Fibroblast of lung (primary cell): ENCODE measurements at regions not wholly inside any gene's neighbourhood (a gene's known extent, or its start where the extent isn't known, plus 50 kb on each side); places are given as distances from the start of the nearest gene placed in this dataset.

Source experiments
- DNase-seq, 2 donors: peaks; one replicate each; pipeline versions ENCODE4 v3.0.0 to v3.0.0-alpha.2; 2010; ENCODE audit warnings: low read depth in 2 of 2
- H2AFZ ChIP-seq: 2 replicates; pipeline ENCODE4 v1.5.1; 2012; ENCODE audit warnings: low read length, control low read depth, inconsistent platforms
- H3K27ac ChIP-seq: 2 replicates; pipeline ENCODE4 v1.5.1; 2011; ENCODE audit warnings: low read length, control low read depth; ENCODE audit not compliant: insufficient read depth
- H3K27me3 ChIP-seq: 2 replicates; pipeline ENCODE4 v1.5.1; 2011; ENCODE audit warnings: mild to moderate bottlenecking, low read length; ENCODE audit not compliant: control insufficient read depth, insufficient read depth
- H3K36me3 ChIP-seq: 2 replicates; pipeline ENCODE4 v1.5.1; 2011; ENCODE audit warnings: low read length; ENCODE audit not compliant: control insufficient read depth, insufficient read depth
- H3K4me1 ChIP-seq: 2 replicates; pipeline ENCODE4 v1.5.1; 2011; ENCODE audit warnings: low read length; ENCODE audit not compliant: control insufficient read depth, insufficient read depth; ENCODE audit errors: extremely low read depth
- H3K4me2 ChIP-seq: 2 replicates; pipeline ENCODE4 v1.5.1; 2011; ENCODE audit warnings: low read length, control low read depth; ENCODE audit not compliant: insufficient read depth; ENCODE audit errors: extremely low read depth
- H3K4me3 ChIP-seq, 4 experiments: fragments of 200-600 bp in 1 of 4; sonication (generic) in 1 of 4; replicated peaks in 1 of 4; 2 replicates each; pipeline ENCODE4 v1.5.1; 2011 to 2016; ENCODE audit warnings: low read length in 4 of 4, low read depth in 3 of 4, mild to moderate bottlenecking in 3 of 4, control low read depth in 2 of 4, inconsistent platforms in 1 of 4, mixed read lengths in 1 of 4; ENCODE audit not compliant: insufficient read depth in 1 of 4; ENCODE audit errors: control extremely low read depth in 1 of 4
- H3K79me2 ChIP-seq: 2 replicates; pipeline ENCODE4 v1.5.1; 2012; ENCODE audit warnings: mild to moderate bottlenecking, low read length, inconsistent platforms; ENCODE audit not compliant: control insufficient read depth, insufficient read depth
- H3K9ac ChIP-seq: 2 replicates; pipeline ENCODE4 v1.5.1; 2011; ENCODE audit warnings: mild to moderate bottlenecking, low read length, control low read depth; ENCODE audit not compliant: insufficient read depth
- H3K9me3 ChIP-seq: 2 replicates; pipeline ENCODE4 v1.5.1; 2012; ENCODE audit warnings: low read depth, low read length; ENCODE audit not compliant: control insufficient read depth, insufficient read depth
- H4K20me1 ChIP-seq: 2 replicates; pipeline ENCODE4 v1.5.1; 2011; ENCODE audit warnings: low read length; ENCODE audit not compliant: control insufficient read depth, insufficient read depth; ENCODE audit errors: extremely low read depth
- EZH2 ChIP-seq: IDR thresholded peaks from 2 replicates; pipeline ENCODE4 v1.5.1; 2012; ENCODE audit warnings: low read length, control low read depth, mild to moderate bottlenecking; ENCODE audit errors: missing control alignments
- TF ChIP-seq, protein P1 (sequence below), 2 donors: IDR thresholded peaks in 1 of 2; conservative IDR thresholded peaks in 1 of 2; 1 replicate in 1 of 2; 2 replicates in 1 of 2; pipeline ENCODE4 v1.5.1; 2011 to 2012; ENCODE audit warnings: low read length in 2 of 2, control low read depth in 1 of 2, inconsistent platforms in 1 of 2, low read depth in 1 of 2, mild to moderate bottlenecking in 1 of 2

DNA sequence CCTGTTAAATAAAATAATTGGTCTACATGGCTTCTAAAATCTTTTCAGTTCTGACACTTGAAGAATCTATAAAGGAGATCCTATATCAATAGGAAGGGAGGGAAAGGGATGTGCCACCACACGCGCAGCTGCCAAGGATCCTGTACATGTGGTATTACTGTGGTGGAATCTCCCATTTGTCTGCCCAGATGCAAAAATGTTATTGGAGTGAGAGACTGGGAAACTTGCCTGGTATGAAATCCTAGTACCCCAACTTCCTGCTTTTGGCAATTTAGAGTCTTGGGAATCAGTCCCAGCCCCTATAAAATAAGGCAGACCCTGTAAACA is 81.9 kb upstream of the PICALM start:
- Histone ChIP-seq H3K79me2 (no peaks in the 10 kb centered on the region), H3K4me1 (peaks cover 12% of the 10 kb centered on the region), H3K36me3 (no peaks in the 10 kb centered on the region), H3K27ac (no peak overlapping the region), H4K20me1 (no peaks in the 10 kb centered on the region), H3K9ac (no peak overlapping the region), H3K9me3 (no peaks in the 10 kb centered on the region), H3K27me3 (no peaks in the 10 kb centered on the region), H2AFZ (no peak overlapping the region), H3K4me3 (no peak overlapping the region), H3K4me2 (no peak overlapping the region)
- DNase-seq: peak; percentile 34 to 41
- TF ChIP-seq EZH2: no peak
- TF ChIP-seq, protein P1, sequence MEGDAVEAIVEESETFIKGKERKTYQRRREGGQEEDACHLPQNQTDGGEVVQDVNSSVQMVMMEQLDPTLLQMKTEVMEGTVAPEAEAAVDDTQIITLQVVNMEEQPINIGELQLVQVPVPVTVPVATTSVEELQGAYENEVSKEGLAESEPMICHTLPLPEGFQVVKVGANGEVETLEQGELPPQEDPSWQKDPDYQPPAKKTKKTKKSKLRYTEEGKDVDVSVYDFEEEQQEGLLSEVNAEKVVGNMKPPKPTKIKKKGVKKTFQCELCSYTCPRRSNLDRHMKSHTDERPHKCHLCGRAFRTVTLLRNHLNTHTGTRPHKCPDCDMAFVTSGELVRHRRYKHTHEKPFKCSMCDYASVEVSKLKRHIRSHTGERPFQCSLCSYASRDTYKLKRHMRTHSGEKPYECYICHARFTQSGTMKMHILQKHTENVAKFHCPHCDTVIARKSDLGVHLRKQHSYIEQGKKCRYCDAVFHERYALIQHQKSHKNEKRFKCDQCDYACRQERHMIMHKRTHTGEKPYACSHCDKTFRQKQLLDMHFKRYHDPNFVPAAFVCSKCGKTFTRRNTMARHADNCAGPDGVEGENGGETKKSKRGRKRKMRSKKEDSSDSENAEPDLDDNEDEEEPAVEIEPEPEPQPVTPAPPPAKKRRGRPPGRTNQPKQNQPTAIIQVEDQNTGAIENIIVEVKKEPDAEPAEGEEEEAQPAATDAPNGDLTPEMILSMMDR (conservative IDR thresholded peaks at IDR 0.05 in 1 of 2, IDR thresholded peaks at IDR 0.05 in 1 of 2; ENCODE audit: low read depth in 1 of 2, low read length in 2 of 2): no peak

DNA sequence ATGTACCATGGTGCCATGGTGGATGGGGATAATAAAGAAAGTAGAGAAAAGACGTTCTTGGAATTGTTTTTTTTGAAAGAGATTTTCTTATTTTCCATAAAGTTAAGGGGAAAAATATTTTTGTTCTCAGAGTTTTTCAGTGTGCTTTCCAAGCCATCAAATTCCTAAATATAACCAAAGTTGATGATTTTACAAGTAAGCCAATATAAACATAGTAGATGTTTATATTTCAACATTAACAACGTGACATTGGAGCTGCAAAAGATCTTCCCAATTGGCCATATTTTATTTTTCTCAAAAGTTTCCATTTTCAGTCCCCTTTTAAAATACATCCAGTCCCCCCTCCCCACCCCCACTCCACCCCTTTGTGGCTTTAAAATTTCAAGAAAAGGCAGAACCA is 80.9 kb upstream of the PICALM start:
- Histone ChIP-seq H3K27ac (no peak overlapping the region), H3K9ac (no peak overlapping the region), H3K4me2 (peak overlapping the region; percentile 59), H3K4me3 (no peak overlapping the region), H3K4me1 (peaks cover 12% of the 10 kb centered on the region), H3K79me2 (no peaks in the 10 kb centered on the region), H3K9me3 (no peaks in the 10 kb centered on the region), H3K36me3 (no peaks in the 10 kb centered on the region), H4K20me1 (no peaks in the 10 kb centered on the region), H3K27me3 (no peaks in the 10 kb centered on the region), H2AFZ (no peak overlapping the region)
- DNase-seq: peak in 1 of 2 donors; percentile 55
- TF ChIP-seq EZH2: no peak
- TF ChIP-seq, protein P1 (conservative IDR thresholded peaks at IDR 0.05 in 1 of 2, IDR thresholded peaks at IDR 0.05 in 1 of 2; ENCODE audit: low read depth in 1 of 2, low read length in 2 of 2): no peak

DNA sequence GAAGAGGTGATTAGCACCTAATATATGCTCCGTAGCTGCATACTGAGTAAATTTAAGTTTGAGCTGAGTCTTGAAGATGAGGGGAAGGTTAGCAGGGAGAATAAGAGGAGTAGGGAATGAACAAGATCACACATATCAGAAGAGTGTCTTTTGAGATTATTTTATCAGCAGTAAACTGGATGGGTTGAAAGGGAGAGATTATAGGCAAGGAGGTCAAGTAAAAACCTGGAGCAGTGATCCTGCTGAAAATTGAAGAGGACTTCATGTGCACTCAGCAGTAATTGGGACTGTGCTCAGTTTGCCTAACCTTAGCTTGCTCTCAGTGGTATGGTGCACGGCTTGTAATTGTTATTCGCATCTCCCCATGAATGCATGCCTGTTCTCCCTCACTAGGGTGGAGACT is 79.5 kb upstream of the PICALM start:
- no peaks in the 10 kb centered on the region for H3K27me3 ChIP-seq
- H3K36me3 ChIP-seq: no peaks in the 10 kb centered on the region
- H3K27ac ChIP-seq: no peak overlapping the region
- H3K4me3 ChIP-seq: no peak overlapping the region
- no peaks in the 10 kb centered on the region for H4K20me1 ChIP-seq
- no peak overlapping the region for H3K9ac ChIP-seq
- no peaks in the 10 kb centered on the region for H3K9me3 ChIP-seq
- no peak for TF ChIP-seq EZH2
- TF ChIP-seq, protein P1 (conservative IDR thresholded peaks at IDR 0.05 in 1 of 2, IDR thresholded peaks at IDR 0.05 in 1 of 2; ENCODE audit: low read depth in 1 of 2, low read length in 2 of 2): no peak
- DNase-seq: no peak
- H2AFZ ChIP-seq: no peak overlapping the region
- H3K4me2 ChIP-seq: no peak overlapping the region
- peaks cover 12% of the 10 kb centered on the region for H3K4me1 ChIP-seq
- H3K79me2 ChIP-seq: no peaks in the 10 kb centered on the region
